ENCODE measurements at regions not wholly inside any gene's neighbourhood (a gene's known extent, or its start where the extent isn't known, plus 50 kb on each side); places are given as distances from the start of the nearest gene placed in this dataset.

GRCh38 chr2:34107811-34108210 is 508.7 kb upstream of the FAM98A start:
- TF ChIP-seq CTCF (IDR thresholded peaks at IDR 0.05): no peak
- TF ChIP-seq POLR2A (IDR thresholded peaks at IDR 0.05): no peak
